ENCODE measurements at regions not wholly inside any gene's neighbourhood (a gene's known extent, or its start where the extent isn't known, plus 50 kb on each side); places are given as distances from the start of the nearest gene placed in this dataset.

DNA sequence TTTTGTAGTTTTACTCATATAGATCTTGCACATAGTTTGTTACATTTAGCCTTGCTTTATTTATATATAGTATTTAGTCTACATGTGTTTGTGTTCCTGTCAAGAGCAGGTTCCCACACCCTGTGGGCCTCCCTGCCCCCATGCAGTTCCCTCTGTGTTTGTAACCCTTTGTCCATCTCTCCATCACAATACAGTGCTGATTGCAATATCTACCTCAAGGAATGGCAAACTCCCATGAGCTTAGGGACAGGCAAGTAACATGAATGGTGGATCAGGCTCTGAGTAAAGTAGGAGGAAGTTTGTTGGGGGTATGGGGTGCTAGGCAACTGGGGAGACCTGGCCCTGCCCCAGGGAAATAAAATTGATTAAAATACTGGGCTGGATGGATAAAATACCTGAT, 151.9 kb upstream of the MYL2 start:
- no peak for DNase-seq

DNA sequence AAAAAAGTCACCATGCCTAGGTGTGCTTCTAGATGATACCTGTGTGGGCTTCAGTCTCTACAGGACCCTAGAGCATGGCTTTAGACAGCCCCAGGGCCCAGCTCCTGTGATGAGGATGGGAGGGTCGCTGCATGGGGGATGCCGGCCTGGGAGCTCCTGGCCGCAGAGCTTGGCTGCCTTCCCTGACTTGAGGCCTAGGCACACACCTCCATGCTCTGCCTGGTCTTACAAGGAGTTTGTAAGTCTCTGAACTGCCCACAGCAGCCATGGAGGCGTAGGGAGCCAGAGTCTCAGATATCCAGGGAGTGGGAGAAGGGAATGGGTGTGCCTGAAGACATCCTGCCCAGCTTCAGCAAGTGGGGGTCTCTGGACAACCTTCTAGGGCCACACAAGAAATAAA, 149.5 kb upstream of the MYL2 start:
- no peak for DNase-seq

DNA sequence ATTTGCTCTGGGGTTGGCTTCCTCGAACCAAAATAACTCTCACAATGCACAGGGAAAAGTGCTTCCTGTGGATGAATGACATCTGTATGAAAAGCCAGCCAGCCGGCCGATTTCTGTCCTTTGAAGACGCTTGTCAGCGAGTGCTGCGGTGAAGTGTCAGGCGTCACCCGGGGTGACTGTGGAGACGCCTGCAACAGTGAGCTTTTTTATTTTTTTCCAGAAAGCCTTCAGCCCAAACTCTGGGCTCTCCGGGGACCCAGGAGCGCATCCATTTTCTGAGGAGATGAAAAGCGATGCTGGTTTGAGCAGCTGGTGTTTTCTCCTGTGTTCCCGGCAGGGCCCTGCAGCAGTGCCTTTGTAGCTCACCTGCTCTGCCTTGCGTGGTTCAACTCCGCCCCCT, 147.9 kb upstream of the MYL2 start:
- peak; percentile 7 to 12 for DNase-seq

GRCh38 chr12:111067498-111067897, 147.1 kb upstream of the MYL2 start:
- no peak for DNase-seq

GRCh38 chr12:111066744-111067437, 146.5 kb upstream of the MYL2 start:
- no peak for DNase-seq

DNA sequence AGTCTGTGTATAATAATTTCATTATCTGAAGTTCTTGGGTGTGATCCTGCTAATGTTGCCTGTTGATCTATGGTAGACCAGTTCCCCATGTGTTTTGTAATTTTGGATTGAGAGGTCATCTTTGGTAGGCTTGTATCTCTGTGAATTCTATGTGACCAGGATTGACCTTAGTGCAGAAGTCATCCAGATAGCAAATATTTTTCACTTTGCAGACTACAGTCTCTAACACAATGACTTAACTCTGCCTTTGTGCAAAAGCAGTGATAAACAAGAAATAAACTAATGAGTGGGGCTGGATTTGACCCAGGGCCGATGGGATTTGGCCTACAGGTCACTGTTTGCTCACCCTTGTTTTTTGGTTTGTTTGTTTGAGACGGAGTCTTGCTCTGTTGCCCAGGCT, 144.6 kb upstream of the MYL2 start:
- no peak for DNase-seq

DNA sequence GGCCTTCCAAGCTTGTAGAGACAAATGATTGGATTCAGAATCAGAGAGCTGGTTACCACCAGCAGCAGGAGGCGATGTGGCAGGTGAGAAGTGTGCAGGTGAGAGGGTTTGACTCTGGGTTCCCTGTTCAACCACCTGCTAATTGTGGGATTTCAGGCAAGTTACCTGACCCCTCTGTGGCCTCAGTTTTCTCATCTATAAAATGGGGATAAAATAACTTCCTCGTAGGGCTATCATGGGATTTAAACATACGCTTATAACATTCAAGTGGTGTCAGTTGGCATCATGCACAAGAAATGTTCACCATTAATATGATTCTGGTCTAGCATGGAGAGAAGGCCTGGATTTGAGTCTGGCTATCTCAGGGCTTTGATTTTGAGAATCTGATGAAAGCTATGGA, 143.8 kb upstream of the MYL2 start:
- no peak for DNase-seq

GRCh38 chr12:111063295-111064026, 143.1 kb upstream of the MYL2 start:
- DNase-seq = no peak

- DNase-seq = no peak
Measured at GRCh38 chr12:111057701-111058425, 137.5 kb upstream of the MYL2 start.

DNA sequence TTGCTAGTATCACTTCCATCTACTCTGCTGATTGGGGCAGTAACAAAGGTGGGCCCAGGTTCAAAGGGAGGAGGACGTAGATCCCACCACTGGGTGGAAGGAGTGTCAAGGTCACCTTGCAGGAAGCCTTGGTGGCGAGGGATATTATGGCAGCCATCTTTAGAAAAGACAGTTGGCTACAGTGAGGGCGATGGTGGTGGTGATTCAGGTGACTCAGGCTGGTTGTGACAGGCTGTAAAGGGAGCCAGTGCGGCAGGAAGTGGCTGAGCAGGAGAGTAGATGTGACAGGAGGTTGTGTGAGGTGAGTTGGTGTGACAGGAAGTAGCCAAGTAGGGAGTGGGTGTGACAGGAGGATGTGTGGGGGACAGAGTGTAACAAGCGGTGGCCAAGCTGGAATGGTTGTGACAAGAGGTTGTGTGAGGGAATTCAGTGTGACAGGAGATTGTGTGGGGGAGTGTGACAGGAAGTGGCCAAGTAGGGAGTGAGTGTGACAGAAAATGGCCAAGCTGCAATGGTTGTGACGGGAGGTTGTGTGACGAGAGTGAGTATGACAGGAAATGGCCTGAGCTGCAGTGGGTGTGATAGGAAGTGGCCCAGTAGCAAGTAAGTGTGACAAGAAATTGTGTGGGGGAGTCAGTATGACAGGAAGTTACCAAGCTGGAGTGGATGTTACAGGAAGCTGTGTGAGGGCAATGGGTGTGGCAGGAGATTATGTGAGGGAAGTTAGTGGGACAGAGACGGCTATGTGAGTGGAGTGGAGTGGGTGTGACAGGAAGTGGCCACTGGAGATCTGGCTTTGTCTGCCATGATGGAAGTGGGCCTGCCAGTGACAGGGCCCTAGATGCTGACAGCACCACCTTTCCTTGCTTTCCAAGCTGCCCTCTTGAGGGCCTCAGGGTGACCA, 136.5 kb upstream of the MYL2 start:
- peak; percentile 43 to 61 for DNase-seq

- DNase-seq = no peak
Measured at GRCh38 chr12:111055181-111055880, 135.0 kb upstream of the MYL2 start.

DNA sequence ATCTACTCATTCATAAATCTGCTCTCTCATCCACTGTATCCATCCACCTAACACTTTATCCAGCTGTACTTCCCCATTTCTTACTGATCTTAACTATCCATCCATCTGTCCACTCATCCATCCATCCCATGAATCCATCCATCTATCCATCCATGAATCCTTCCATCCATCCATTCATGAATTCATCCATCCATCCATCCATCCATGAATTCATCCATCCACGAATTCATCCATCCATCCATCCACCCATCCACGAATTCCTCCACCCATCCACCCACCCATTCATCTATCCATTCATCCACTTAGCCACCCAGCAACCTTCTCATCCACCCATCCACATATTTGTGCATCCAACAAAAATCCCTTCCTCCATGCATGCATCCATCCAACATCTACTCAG, 128.6 kb upstream of the MYL2 start:
- DNase-seq = no peak

- no peak for DNase-seq
Measured at GRCh38 chr12:111046896-111047295, 126.5 kb upstream of the MYL2 start.

- no peak for DNase-seq
Measured at GRCh38 chr12:111045941-111046340, 125.6 kb upstream of the MYL2 start.

- no peak for DNase-seq
Measured at GRCh38 chr12:111041091-111041490, 120.7 kb upstream of the MYL2 start.

DNA sequence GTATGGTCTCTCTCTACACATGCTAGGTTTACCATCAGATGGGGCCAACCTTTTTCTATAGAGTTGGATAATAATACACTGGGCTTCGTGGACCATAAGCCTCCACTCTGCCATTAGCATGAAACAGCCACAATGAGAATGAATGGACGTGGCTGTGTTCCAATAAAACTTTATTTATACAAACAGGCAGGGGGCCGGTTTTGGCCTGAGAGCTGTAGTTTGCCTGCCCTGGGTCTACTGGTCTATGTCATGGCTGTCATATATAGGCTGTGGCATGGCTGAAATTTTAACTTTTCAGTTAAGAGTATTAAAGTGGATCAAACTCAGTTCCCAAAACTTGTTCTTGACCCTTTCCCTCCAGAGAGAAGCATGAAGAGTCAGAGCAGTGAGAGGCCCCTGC, 120.3 kb upstream of the MYL2 start:
- no peak for DNase-seq

- DNase-seq = no peak
Measured at GRCh38 chr12:111038941-111039340, 118.6 kb upstream of the MYL2 start.

DNA sequence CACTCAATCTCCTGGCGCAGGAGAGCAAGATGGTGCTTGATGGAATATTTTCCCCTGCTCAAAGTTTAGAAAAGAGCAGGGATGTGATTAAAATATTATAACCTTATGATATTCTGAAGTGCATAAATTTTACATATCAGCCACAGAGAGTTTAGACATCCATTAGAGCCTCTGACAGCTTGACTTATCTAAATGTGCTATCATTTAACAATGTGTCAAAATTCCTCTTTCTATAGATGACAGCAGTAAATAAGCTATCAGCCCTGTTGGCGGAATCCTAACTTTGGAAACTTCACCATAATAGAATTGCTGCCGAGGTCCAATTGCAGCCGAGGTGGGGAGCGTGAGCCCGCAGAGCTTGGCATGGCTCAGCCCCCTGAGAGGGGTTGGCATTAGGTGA, 117.7 kb upstream of the MYL2 start:
- no peak for DNase-seq

DNA sequence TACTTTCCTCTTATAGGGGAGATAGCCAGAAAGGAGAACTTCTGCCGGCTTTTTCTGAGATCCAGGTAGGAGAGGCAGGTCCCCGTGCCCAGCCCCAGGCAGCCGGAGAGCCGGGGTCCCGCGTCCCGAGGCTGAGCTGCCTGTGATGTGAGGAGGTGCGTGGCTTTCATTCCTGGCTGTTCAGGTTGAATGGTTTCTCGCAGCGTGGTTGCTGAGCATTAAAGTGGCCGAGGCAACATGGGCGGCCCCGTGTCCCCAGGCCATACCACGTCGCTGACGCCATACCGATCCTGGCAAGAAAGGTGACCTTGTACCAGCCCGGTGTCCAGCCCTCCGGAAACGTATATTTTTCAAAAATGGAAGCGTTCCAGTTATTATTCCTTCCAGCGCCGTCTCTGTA, 116.7 kb upstream of the MYL2 start:
- no peak for DNase-seq

DNA sequence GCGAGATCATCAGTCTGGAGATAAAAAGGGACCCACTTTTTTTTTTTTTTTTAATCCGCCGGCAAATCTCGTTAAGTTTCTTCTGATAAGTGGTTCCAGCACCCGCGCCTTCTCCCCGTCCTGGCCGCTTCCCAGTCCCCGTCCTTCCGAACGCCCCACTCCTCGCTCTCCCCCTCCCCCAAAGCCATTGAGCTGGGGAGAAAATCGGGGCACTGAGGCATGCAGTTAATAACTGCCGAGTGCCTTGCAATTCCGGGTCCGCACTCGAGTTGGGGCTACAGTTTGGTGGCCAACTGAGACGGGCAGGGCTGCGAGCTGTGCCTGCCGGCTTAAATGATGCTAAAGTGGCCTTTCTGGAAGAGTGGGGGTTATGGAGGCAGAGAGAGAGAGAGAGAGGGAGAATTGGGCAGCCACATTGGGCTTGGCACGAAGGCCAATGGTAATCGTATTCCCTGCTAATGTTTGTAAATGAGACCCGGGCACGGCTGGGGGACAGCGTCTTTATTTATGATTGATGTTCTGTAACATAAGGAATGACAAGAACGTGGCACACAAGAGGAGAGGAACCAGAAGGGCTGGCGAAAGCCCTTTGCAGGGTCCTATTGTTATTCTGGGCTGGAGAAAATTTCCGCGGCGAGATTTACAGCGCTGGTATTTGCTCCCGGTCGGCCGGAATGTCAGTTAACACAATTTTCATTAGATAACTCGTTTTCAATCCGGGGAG, 115.4 kb upstream of the MYL2 start:
- DNase-seq = no peak

DNA sequence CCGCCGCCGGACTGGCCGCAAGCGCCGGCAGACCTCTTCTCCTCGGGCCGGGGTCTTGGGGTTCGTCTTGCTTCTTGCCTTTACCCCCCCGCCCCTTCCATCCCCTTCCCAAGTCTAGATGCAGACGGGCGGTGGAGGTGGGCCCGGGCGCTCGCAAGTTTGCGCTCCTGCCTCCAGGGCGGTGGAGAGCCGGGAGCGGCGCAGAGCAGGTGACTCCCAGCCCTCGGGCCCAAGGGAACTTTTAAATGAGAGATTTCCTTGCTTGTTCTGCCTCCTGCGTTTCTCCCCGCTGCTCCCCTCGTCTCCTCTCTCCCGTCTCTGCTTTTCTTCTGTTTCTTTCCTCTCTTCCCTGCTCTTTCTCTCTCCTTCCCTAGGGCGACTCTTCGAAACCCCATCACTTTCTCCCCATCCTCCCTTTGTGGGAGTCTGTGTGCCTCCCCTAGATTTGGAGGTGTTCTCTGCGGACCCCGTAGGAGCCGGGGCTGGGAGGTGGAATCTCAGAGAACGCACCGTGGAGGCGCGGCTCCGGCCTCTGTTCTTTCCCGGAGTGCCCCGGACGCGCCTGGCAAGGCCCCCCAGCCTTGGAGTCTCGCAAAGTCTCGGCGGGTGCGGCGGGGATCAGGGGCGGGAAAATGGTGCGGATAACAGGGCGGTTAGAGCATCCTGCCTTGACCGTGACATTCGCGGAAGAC, 114.7 kb upstream of the MYL2 start:
- DNase-seq = no peak
